ENCODE measurements at regions not wholly inside any gene's neighbourhood (a gene's known extent, or its start where the extent isn't known, plus 50 kb on each side); places are given as distances from the start of the nearest gene placed in this dataset.

- H2AFZ ChIP-seq (ENCODE audit: low read length), result no peak overlapping the region
- H3K36me3 ChIP-seq (ENCODE audit: insufficient read depth, low read length), result no peaks in the 10 kb centered on the region
- H3K4me3 ChIP-seq (ENCODE audit: low read length, poor library complexity, severe bottlenecking), result no peak overlapping the region
- no peaks in the 10 kb centered on the region for H4K20me1 ChIP-seq (ENCODE audit: insufficient read depth, low read length, poor library complexity, severe bottlenecking)
- no peaks in the 10 kb centered on the region for H3K4me1 ChIP-seq (ENCODE audit: insufficient read depth, low read length, poor library complexity, severe bottlenecking)
- H3K9me2 ChIP-seq (replicated peaks; ENCODE audit: low read depth, low read length), result no peaks in the 10 kb centered on the region
- no peaks in the 10 kb centered on the region for H3K9me3 ChIP-seq (ENCODE audit: insufficient read depth, low read depth, low read length)
- no peaks in the 10 kb centered on the region for H3K27me3 ChIP-seq (ENCODE audit: insufficient read depth, low read length, poor library complexity, severe bottlenecking)
- no peaks in the 10 kb centered on the region for H3F3A ChIP-seq (ENCODE audit: low read depth)
- no peaks in the 10 kb centered on the region for H3K79me2 ChIP-seq (ENCODE audit: insufficient read depth, low read length)
- no peak overlapping the region for H3K4me2 ChIP-seq (ENCODE audit: low read depth, low read length, poor library complexity, severe bottlenecking)
- H3K9ac ChIP-seq (ENCODE audit: low read depth, low read length, poor library complexity, severe bottlenecking), result no peak overlapping the region
- TF ChIP-seq, protein P1, sequence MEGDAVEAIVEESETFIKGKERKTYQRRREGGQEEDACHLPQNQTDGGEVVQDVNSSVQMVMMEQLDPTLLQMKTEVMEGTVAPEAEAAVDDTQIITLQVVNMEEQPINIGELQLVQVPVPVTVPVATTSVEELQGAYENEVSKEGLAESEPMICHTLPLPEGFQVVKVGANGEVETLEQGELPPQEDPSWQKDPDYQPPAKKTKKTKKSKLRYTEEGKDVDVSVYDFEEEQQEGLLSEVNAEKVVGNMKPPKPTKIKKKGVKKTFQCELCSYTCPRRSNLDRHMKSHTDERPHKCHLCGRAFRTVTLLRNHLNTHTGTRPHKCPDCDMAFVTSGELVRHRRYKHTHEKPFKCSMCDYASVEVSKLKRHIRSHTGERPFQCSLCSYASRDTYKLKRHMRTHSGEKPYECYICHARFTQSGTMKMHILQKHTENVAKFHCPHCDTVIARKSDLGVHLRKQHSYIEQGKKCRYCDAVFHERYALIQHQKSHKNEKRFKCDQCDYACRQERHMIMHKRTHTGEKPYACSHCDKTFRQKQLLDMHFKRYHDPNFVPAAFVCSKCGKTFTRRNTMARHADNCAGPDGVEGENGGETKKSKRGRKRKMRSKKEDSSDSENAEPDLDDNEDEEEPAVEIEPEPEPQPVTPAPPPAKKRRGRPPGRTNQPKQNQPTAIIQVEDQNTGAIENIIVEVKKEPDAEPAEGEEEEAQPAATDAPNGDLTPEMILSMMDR (conservative IDR thresholded peaks at IDR 0.05; ENCODE audit: low read length), result no peak
- no peak for TF ChIP-seq EZH2phosphoT487 (IDR thresholded peaks at IDR 0.05; ENCODE audit: borderline replicate concordance)
Observed at GRCh38 chr5:143569722-143570567, 166.5 kb upstream of the NR3C1 start.

DNA sequence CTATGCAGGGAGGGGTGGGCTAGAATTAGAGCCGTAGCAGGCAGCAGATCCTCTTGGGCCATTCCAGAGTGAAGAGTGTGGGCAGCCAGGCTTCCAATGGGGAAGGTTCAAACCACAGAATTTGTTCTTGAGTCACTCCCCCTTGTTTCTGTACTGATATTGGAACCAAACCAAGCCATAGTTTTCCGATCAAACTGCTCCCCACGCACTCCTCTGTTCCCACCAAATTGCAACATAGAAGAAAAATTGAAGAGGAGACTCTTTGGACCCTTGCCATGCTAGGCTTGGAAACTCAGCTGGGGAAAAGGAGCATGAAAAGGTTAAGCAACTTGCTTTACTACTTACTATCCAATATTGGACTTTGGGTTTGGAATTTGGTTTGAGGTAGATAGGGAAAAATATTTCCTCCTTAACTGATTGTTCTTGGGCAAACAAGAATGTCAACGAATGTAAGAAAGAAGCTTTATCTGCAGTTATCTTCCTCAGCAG is 165.8 kb upstream of the NR3C1 start:
- no peaks in the 10 kb centered on the region for H3K9me2 ChIP-seq (replicated peaks; ENCODE audit: low read depth, low read length)
- no peaks in the 10 kb centered on the region for H3K4me1 ChIP-seq (ENCODE audit: insufficient read depth, low read length, poor library complexity, severe bottlenecking)
- H3F3A ChIP-seq (ENCODE audit: low read depth), result no peaks in the 10 kb centered on the region
- no peaks in the 10 kb centered on the region for H3K79me2 ChIP-seq (ENCODE audit: insufficient read depth, low read length)
- no peaks in the 10 kb centered on the region for H3K27me3 ChIP-seq (ENCODE audit: insufficient read depth, low read length, poor library complexity, severe bottlenecking)
- no peaks in the 10 kb centered on the region for H3K36me3 ChIP-seq (ENCODE audit: insufficient read depth, low read length)
- TF ChIP-seq EZH2phosphoT487 (IDR thresholded peaks at IDR 0.05; ENCODE audit: borderline replicate concordance), result no peak
- TF ChIP-seq, protein P1 (conservative IDR thresholded peaks at IDR 0.05; ENCODE audit: low read length), result no peak
- H3K9ac ChIP-seq (ENCODE audit: low read depth, low read length, poor library complexity, severe bottlenecking), result no peak overlapping the region
- no peak overlapping the region for H3K4me3 ChIP-seq (ENCODE audit: low read length, poor library complexity, severe bottlenecking)
- no peak overlapping the region for H2AFZ ChIP-seq (ENCODE audit: low read length)
- no peaks in the 10 kb centered on the region for H3K9me3 ChIP-seq (ENCODE audit: insufficient read depth, low read depth, low read length)
- no peaks in the 10 kb centered on the region for H4K20me1 ChIP-seq (ENCODE audit: insufficient read depth, low read length, poor library complexity, severe bottlenecking)
- no peak overlapping the region for H3K4me2 ChIP-seq (ENCODE audit: low read depth, low read length, poor library complexity, severe bottlenecking)

GRCh38 chr5:143567583-143568504 is 164.4 kb upstream of the NR3C1 start:
- H3K9me3 ChIP-seq (ENCODE audit: insufficient read depth, low read depth, low read length), result no peaks in the 10 kb centered on the region
- no peak overlapping the region for H2AFZ ChIP-seq (ENCODE audit: low read length)
- no peak for TF ChIP-seq EZH2phosphoT487 (IDR thresholded peaks at IDR 0.05; ENCODE audit: borderline replicate concordance)
- TF ChIP-seq, protein P1 (conservative IDR thresholded peaks at IDR 0.05; ENCODE audit: low read length), result no peak
- no peak overlapping the region for H3K9ac ChIP-seq (ENCODE audit: low read depth, low read length, poor library complexity, severe bottlenecking)
- H3F3A ChIP-seq (ENCODE audit: low read depth), result no peaks in the 10 kb centered on the region
- H3K27me3 ChIP-seq (ENCODE audit: insufficient read depth, low read length, poor library complexity, severe bottlenecking), result no peaks in the 10 kb centered on the region
- no peaks in the 10 kb centered on the region for H3K36me3 ChIP-seq (ENCODE audit: insufficient read depth, low read length)
- no peaks in the 10 kb centered on the region for H3K4me1 ChIP-seq (ENCODE audit: insufficient read depth, low read length, poor library complexity, severe bottlenecking)
- H3K9me2 ChIP-seq (replicated peaks; ENCODE audit: low read depth, low read length), result no peaks in the 10 kb centered on the region
- H4K20me1 ChIP-seq (ENCODE audit: insufficient read depth, low read length, poor library complexity, severe bottlenecking), result no peaks in the 10 kb centered on the region
- no peaks in the 10 kb centered on the region for H3K79me2 ChIP-seq (ENCODE audit: insufficient read depth, low read length)
- no peak overlapping the region for H3K4me3 ChIP-seq (ENCODE audit: low read length, poor library complexity, severe bottlenecking)
- H3K4me2 ChIP-seq (ENCODE audit: low read depth, low read length, poor library complexity, severe bottlenecking), result no peak overlapping the region
